Transverse colon (tissue), 4 donors: ENCODE measurements at regions not wholly inside any gene's neighbourhood (a gene's known extent, or its start where the extent isn't known, plus 50 kb on each side); places are given as distances from the start of the nearest gene placed in this dataset.

Experiments used
- POLR2A ChIP-seq: fragments of 450-650 bp; IDR thresholded peaks from one replicate; pipeline ENCODE4 v1.6.1; 2016; ENCODE audit warnings: antibody characterized with exemption, mild to moderate bottlenecking, moderate library complexity
- POLR2AphosphoS5 ChIP-seq, 3 donors: sonication (generic); formaldehyde crosslinking; IDR thresholded peaks; one replicate each; pipeline ENCODE4 v1.6.1; 2016; ENCODE audit warnings: antibody characterized with exemption in 3 of 3
- TF ChIP-seq, protein P1 (sequence below), 5 experiments: fragments of 200-600 bp in 3 of 5; fragments of 450-650 bp in 2 of 5; sonication (generic) in 3 of 5; IDR thresholded peaks; 1 replicate in 2 of 5; 2 replicates in 3 of 5; pipeline ENCODE4 v1.5.1; 2016 to 2017; ENCODE audit warnings: antibody characterized with exemption in 5 of 5, inconsistent platforms in 3 of 5, mild to moderate bottlenecking in 2 of 5, moderate library complexity in 1 of 5

GRCh38 chr22:19595532-19595931 lies 71.3 kb upstream of the CLDN5 start:
- TF ChIP-seq, protein P1, sequence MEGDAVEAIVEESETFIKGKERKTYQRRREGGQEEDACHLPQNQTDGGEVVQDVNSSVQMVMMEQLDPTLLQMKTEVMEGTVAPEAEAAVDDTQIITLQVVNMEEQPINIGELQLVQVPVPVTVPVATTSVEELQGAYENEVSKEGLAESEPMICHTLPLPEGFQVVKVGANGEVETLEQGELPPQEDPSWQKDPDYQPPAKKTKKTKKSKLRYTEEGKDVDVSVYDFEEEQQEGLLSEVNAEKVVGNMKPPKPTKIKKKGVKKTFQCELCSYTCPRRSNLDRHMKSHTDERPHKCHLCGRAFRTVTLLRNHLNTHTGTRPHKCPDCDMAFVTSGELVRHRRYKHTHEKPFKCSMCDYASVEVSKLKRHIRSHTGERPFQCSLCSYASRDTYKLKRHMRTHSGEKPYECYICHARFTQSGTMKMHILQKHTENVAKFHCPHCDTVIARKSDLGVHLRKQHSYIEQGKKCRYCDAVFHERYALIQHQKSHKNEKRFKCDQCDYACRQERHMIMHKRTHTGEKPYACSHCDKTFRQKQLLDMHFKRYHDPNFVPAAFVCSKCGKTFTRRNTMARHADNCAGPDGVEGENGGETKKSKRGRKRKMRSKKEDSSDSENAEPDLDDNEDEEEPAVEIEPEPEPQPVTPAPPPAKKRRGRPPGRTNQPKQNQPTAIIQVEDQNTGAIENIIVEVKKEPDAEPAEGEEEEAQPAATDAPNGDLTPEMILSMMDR (IDR thresholded peaks at IDR 0.05) = no peak
- TF ChIP-seq POLR2A (no peak), POLR2AphosphoS5 (IDR thresholded peaks at IDR 0.05) (no peak)
